Mammary epithelial cell (primary cell): ENCODE measurements at regions not wholly inside any gene's neighbourhood (a gene's known extent, or its start where the extent isn't known, plus 50 kb on each side); places are given as distances from the start of the nearest gene placed in this dataset.

ENCODE experiments used
- CTCF ChIP-seq, 2 donors: IDR thresholded peaks in 1 of 2; conservative IDR thresholded peaks in 1 of 2; 2 replicates each; pipeline ENCODE4 v1.5.1; 2011 to 2012; ENCODE audit warnings: inconsistent platforms in 2 of 2, low read length in 2 of 2, mild to moderate bottlenecking in 2 of 2, control low read depth in 1 of 2, low read depth in 1 of 2; ENCODE audit not compliant: insufficient read depth in 1 of 2; ENCODE audit errors: extremely low read depth in 1 of 2
- EZH2 ChIP-seq: IDR thresholded peaks from 2 replicates; pipeline ENCODE4 v1.6.1; 2012; ENCODE audit warnings: low read length, inconsistent platforms, borderline replicate concordance

DNA sequence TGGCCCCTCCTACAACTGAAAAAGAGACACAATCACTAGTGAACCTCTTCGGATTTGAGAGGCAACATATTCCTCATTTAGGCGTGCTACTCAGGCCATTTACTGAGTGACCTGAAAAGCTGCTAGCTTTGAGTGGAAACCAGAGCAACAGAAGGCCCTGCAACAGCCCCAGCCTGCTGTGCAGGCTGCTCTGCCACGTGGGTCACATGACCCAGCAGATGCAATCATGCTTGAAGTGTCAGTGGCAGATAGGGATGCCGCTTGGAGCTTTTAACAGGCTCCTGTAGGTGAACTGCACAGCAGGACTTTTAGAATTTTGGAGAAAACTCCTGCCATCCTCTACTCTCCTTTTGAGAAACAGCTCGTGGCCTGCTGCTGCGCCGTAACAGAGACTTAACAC, 578.6 kb upstream of the RAB6C start:
- TF ChIP-seq CTCF (conservative IDR thresholded peaks at IDR 0.05 in 1 of 2, IDR thresholded peaks at IDR 0.05 in 1 of 2; ENCODE audit: extremely low read depth in 1 of 2, insufficient read depth in 1 of 2, low read depth in 1 of 2, low read length in 2 of 2) (no peak), EZH2 (no peak)
